Tibial nerve (tissue), 4 donors: ENCODE measurements at regions not wholly inside any gene's neighbourhood (a gene's known extent, or its start where the extent isn't known, plus 50 kb on each side); places are given as distances from the start of the nearest gene placed in this dataset.

Source experiments
- CTCF ChIP-seq, 5 experiments: fragments of 200-600 bp in 3 of 5; fragments of 450-650 bp in 2 of 5; sonication (generic) in 3 of 5; IDR thresholded peaks; one replicate each; pipeline ENCODE4 v1.5.1; 2016 to 2019; ENCODE audit warnings: antibody characterized with exemption in 5 of 5, mild to moderate bottlenecking in 3 of 5, moderate library complexity in 2 of 5
- EP300 ChIP-seq, 2 donors: sonication (generic); formaldehyde crosslinking; IDR thresholded peaks; one replicate each; pipeline ENCODE4 v1.6.1; 2017; ENCODE audit warnings: antibody characterized with exemption in 2 of 2, mild to moderate bottlenecking in 1 of 2
- POLR2A ChIP-seq, 2 donors: fragments of 450-650 bp; IDR thresholded peaks; one replicate each; pipeline ENCODE4 v1.6.1; 2017; ENCODE audit warnings: antibody characterized with exemption in 2 of 2, mild to moderate bottlenecking in 2 of 2, moderate library complexity in 2 of 2

DNA sequence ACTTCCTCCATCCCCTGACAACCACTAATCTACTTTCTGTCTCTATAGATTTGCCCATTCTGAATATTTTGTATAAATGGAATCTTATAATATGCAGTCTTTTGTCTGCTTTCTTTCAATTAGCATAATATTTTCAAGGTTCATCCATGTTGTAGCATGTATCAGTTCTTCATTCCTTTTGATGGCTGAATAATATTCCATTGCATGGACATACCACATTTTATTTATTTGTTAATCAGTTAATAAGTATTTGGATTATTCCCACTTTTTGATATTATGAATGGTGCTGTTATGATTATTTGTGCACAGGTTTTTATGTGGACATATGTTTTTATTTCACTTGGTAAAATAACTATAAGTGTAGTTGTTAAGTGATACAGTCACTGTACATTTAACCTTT is 155.1 kb upstream of the WSCD2 start:
- TF ChIP-seq CTCF (IDR thresholded peaks at IDR 0.05) (no peak), POLR2A (IDR thresholded peaks at IDR 0.05) (no peak), EP300 (IDR thresholded peaks at IDR 0.05) (no peak)
